ENCODE measurements at regions not wholly inside any gene's neighbourhood (a gene's known extent, or its start where the extent isn't known, plus 50 kb on each side); places are given as distances from the start of the nearest gene placed in this dataset.

DNA sequence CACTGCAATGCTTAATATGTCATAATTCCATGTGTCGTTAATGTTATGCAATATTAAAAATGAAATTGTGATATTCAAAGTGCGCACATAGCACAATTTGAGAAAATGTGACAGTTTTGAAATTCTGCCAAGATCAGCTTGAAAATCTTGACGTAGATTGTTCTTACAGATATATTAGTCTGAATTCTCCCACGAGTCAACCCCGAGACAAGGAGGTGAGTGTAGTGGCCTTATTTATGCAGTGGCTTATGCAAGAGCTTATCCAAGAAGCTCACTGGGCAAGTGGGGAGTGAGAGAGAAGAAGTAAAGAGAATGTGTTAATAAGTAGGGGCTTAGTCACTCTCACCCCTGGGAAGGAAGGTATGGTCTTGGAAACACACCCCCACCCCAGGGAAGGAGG is 286.1 kb upstream of the STS start:
- no peak for TF ChIP-seq POLR2A (IDR thresholded peaks at IDR 0.05)
- TF ChIP-seq, protein P1, sequence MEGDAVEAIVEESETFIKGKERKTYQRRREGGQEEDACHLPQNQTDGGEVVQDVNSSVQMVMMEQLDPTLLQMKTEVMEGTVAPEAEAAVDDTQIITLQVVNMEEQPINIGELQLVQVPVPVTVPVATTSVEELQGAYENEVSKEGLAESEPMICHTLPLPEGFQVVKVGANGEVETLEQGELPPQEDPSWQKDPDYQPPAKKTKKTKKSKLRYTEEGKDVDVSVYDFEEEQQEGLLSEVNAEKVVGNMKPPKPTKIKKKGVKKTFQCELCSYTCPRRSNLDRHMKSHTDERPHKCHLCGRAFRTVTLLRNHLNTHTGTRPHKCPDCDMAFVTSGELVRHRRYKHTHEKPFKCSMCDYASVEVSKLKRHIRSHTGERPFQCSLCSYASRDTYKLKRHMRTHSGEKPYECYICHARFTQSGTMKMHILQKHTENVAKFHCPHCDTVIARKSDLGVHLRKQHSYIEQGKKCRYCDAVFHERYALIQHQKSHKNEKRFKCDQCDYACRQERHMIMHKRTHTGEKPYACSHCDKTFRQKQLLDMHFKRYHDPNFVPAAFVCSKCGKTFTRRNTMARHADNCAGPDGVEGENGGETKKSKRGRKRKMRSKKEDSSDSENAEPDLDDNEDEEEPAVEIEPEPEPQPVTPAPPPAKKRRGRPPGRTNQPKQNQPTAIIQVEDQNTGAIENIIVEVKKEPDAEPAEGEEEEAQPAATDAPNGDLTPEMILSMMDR (IDR thresholded peaks at IDR 0.05): no peak

Data from Peyer's patch (tissue), 4 donors.